Progenitor cell of endocrine pancreas (in vitro differentiated cells): ENCODE measurements at regions not wholly inside any gene's neighbourhood (a gene's known extent, or its start where the extent isn't known, plus 50 kb on each side); places are given as distances from the start of the nearest gene placed in this dataset.

Experiments
- DNase-seq: peaks from one replicate; pipeline ENCODE4 v3.0.0; 2021; ENCODE audit warnings: low spot score; ENCODE audit not compliant: unreplicated experiment
- H3K27ac Mint-ChIP-seq: 2 replicates; pipeline ENCODE4 v1.8.0; 2021; ENCODE audit warnings: mild to moderate bottlenecking, moderate library complexity, mixed read lengths
- H3K27me3 Mint-ChIP-seq: 2 replicates; pipeline ENCODE4 v1.8.0; 2021; ENCODE audit warnings: mixed read lengths
- H3K36me3 Mint-ChIP-seq: 2 replicates; pipeline ENCODE4 v1.8.0; 2022; ENCODE audit warnings: mixed read lengths; ENCODE audit not compliant: insufficient read depth
- H3K4me1 Mint-ChIP-seq: 2 replicates; pipeline ENCODE4 v1.8.0; 2021; ENCODE audit warnings: low read depth, mixed read lengths
- H3K4me3 Mint-ChIP-seq: 2 replicates; pipeline ENCODE4 v1.8.0; 2021; ENCODE audit warnings: low read depth, mild to moderate bottlenecking, moderate library complexity, mixed read lengths
- H3K9me3 Mint-ChIP-seq: 2 replicates; pipeline ENCODE4 v1.8.0; 2021; ENCODE audit warnings: low read depth, mixed read lengths
- CTCF ChIP-seq: fragments of 200-600 bp; sonication (generic); IDR thresholded peaks from one replicate; pipeline ENCODE4 v1.5.0; 2021; ENCODE audit warnings: antibody characterized with exemption, mild to moderate bottlenecking; ENCODE audit not compliant: unreplicated experiment

- Mint-ChIP-seq H3K4me1 (peaks cover 1% of the 10 kb centered on the region), H3K9me3 (no peaks in the 10 kb centered on the region), H3K27me3 (peaks cover 33% of the 10 kb centered on the region), H3K36me3 (no peaks in the 10 kb centered on the region), H3K4me3 (no peak overlapping the region), H3K27ac (no peak overlapping the region)
- TF ChIP-seq CTCF = no peak
- no peak for DNase-seq
Measured at GRCh38 chr10:128735996-128736395, 609.8 kb upstream of the MKI67 start.

GRCh38 chr10:128738386-128738915, 612.2 kb upstream of the MKI67 start:
- Mint-ChIP-seq H3K27me3 (peaks cover 46% of the 10 kb centered on the region), H3K4me3 (no peak overlapping the region), H3K9me3 (no peaks in the 10 kb centered on the region), H3K27ac (no peak overlapping the region), H3K36me3 (no peaks in the 10 kb centered on the region), H3K4me1 (peaks cover 4% of the 10 kb centered on the region)
- TF ChIP-seq CTCF = no peak
- DNase-seq = no peak

- Mint-ChIP-seq H3K4me3 (no peak overlapping the region), H3K36me3 (no peaks in the 10 kb centered on the region), H3K27me3 (peaks cover 41% of the 10 kb centered on the region), H3K4me1 (peaks cover 4% of the 10 kb centered on the region), H3K9me3 (no peaks in the 10 kb centered on the region), H3K27ac (no peak overlapping the region)
- DNase-seq = no peak
- TF ChIP-seq CTCF = peak; percentile 22
Measured at GRCh38 chr10:128739930-128740329, 613.7 kb upstream of the MKI67 start.

GRCh38 chr10:128741180-128741579, 615.0 kb upstream of the MKI67 start:
- Mint-ChIP-seq H3K27ac (no peak overlapping the region), H3K9me3 (no peaks in the 10 kb centered on the region), H3K36me3 (no peaks in the 10 kb centered on the region), H3K27me3 (peaks cover 45% of the 10 kb centered on the region), H3K4me3 (no peak overlapping the region), H3K4me1 (peaks cover 4% of the 10 kb centered on the region)
- no peak for TF ChIP-seq CTCF
- no peak for DNase-seq

- TF ChIP-seq CTCF = no peak
- H3K27me3 Mint-ChIP-seq = peaks cover 42% of the 10 kb centered on the region
- H3K9me3 Mint-ChIP-seq = no peaks in the 10 kb centered on the region
- DNase-seq = no peak
- H3K36me3 Mint-ChIP-seq = no peaks in the 10 kb centered on the region
- no peak overlapping the region for H3K4me3 Mint-ChIP-seq
- peaks cover 4% of the 10 kb centered on the region for H3K4me1 Mint-ChIP-seq
- no peak overlapping the region for H3K27ac Mint-ChIP-seq
Measured at GRCh38 chr10:128741680-128742079, 615.5 kb upstream of the MKI67 start.
